Progenitor cell of endocrine pancreas (in vitro differentiated cells): ENCODE measurements at regions not wholly inside any gene's neighbourhood (a gene's known extent, or its start where the extent isn't known, plus 50 kb on each side); places are given as distances from the start of the nearest gene placed in this dataset.
"Not testable (repeated sequence)": the region's sequence is repeated elsewhere in the genome, so short reads cannot be mapped to it uniquely, and the experiment has no call there.

Source experiments
- DNase-seq: peaks from one replicate; pipeline ENCODE4 v3.0.0; 2021; ENCODE audit warnings: low spot score; ENCODE audit not compliant: unreplicated experiment
- H3K27ac Mint-ChIP-seq: 2 replicates; pipeline ENCODE4 v1.8.0; 2021; ENCODE audit warnings: mild to moderate bottlenecking, moderate library complexity, mixed read lengths
- H3K27me3 Mint-ChIP-seq: 2 replicates; pipeline ENCODE4 v1.8.0; 2021; ENCODE audit warnings: mixed read lengths
- H3K36me3 Mint-ChIP-seq: 2 replicates; pipeline ENCODE4 v1.8.0; 2022; ENCODE audit warnings: mixed read lengths; ENCODE audit not compliant: insufficient read depth
- H3K4me1 Mint-ChIP-seq: 2 replicates; pipeline ENCODE4 v1.8.0; 2021; ENCODE audit warnings: low read depth, mixed read lengths
- H3K4me3 Mint-ChIP-seq: 2 replicates; pipeline ENCODE4 v1.8.0; 2021; ENCODE audit warnings: low read depth, mild to moderate bottlenecking, moderate library complexity, mixed read lengths
- H3K9me3 Mint-ChIP-seq: 2 replicates; pipeline ENCODE4 v1.8.0; 2021; ENCODE audit warnings: low read depth, mixed read lengths
- TF ChIP-seq, protein P1 (sequence below): fragments of 200-600 bp; sonication (generic); IDR thresholded peaks from one replicate; pipeline ENCODE4 v1.5.0; 2021; ENCODE audit warnings: antibody characterized with exemption, mild to moderate bottlenecking; ENCODE audit not compliant: unreplicated experiment

DNA sequence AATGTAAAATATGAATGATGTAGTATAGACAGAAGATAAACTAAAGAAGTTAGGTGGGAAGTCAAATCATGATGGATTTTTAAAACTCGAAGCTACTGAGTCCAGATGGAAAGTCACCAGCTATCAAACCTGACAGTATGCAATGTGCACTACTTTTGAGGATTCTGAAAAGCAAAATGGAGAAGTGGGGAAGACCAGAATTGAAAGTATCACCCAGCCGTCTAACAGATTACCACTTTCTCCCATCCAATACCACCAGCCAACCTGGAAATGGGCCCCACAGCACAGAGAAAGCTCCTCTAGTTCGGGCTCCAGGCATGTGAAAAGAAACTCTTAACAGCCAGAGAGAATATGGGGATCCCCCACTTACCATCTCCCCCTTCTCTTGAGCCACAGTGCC, 67.9 kb upstream of the SRRM3 start:
- Mint-ChIP-seq H3K27ac (no peak overlapping the region), H3K36me3 (no peaks in the 10 kb centered on the region), H3K4me3 (no peak overlapping the region), H3K27me3 (peaks cover 36% of the 10 kb centered on the region), H3K4me1 (no peaks in the 10 kb centered on the region), H3K9me3 (no peaks in the 10 kb centered on the region)
- DNase-seq = no peak
- TF ChIP-seq, protein P1, sequence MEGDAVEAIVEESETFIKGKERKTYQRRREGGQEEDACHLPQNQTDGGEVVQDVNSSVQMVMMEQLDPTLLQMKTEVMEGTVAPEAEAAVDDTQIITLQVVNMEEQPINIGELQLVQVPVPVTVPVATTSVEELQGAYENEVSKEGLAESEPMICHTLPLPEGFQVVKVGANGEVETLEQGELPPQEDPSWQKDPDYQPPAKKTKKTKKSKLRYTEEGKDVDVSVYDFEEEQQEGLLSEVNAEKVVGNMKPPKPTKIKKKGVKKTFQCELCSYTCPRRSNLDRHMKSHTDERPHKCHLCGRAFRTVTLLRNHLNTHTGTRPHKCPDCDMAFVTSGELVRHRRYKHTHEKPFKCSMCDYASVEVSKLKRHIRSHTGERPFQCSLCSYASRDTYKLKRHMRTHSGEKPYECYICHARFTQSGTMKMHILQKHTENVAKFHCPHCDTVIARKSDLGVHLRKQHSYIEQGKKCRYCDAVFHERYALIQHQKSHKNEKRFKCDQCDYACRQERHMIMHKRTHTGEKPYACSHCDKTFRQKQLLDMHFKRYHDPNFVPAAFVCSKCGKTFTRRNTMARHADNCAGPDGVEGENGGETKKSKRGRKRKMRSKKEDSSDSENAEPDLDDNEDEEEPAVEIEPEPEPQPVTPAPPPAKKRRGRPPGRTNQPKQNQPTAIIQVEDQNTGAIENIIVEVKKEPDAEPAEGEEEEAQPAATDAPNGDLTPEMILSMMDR = no peak

DNA sequence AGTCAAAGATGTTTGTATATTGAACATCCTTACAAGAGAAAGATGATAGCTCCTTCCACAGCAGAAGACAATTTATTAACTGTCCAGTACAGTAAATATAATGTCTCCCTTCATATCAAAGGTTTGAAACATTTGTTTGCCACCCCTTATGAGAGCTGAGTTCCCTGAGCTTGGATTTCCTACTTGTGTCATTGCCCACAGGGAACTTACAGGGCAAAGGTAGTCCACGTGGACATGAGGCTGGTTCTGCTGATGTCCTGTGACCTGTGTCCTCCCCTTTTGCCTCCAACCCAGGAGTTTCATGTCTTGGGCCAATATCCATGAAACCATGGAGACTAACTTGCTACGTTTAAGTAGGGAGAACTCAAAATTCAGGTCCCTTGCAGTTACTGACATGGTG, 66.4 kb upstream of the SRRM3 start:
- DNase-seq, H3K27ac Mint-ChIP-seq, H3K4me3 Mint-ChIP-seq, H3K9me3 Mint-ChIP-seq, H3K4me1 Mint-ChIP-seq, H3K36me3 Mint-ChIP-seq: not testable (repeated sequence)
- peaks cover 30% of the 10 kb centered on the region for H3K27me3 Mint-ChIP-seq

DNA sequence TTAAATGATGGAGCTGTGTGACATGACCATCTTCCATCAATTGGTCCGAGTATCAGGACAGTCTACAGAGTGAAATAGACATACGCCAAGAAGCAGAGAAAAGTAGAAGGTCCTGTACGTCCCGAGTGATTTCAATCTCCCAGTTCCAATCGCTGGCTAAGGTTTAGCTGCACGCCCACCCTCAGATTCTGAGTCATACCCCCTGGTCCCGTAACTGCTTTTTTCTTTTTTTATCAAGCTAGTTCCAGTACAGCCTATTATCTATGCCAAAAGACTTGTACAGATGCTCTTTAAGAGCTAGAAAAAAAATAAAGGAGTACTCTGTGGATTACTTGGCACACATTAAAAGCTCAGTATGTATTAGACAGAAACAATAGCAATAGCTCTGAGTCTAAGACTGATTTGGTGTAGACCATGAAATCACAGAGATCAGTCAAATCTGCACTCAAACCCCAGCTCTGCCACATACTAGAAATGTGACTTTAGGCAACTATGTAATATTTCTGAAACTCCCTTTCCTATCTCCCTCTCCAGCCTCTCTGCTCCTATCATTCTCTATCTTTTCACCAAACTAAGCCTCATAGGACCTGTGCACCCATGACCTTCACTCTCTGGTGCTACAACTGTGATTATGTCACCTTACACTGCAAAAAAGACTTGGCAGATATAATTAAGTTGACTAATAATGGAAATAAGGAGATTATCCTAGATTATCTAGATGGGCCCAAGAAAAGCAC, 63.0 kb upstream of the SRRM3 start:
- not testable (repeated sequence) for H3K27ac Mint-ChIP-seq, H3K4me3 Mint-ChIP-seq, H3K36me3 Mint-ChIP-seq, H3K9me3 Mint-ChIP-seq, H3K4me1 Mint-ChIP-seq, DNase-seq
- peaks cover 21% of the 10 kb centered on the region for H3K27me3 Mint-ChIP-seq

DNA sequence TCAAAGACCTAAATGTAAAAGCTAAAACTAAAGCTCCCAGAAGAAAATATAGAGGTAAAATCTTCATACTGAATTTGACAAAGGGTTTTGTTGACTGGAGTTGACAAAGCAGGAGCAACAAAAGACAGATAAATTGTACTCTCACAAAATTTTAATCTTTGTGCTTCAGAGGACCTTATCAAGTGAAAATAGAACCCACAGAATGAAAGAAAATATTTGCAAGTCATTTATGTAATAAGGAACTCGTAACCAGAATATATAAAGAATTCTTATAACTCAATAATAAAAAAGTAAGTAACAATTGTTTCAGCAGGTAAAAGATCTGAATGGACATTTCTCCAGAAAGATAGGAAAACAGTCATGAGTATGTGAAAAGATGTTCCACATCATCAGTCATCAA, 62.0 kb upstream of the SRRM3 start:
- no peaks in the 10 kb centered on the region for H3K9me3 Mint-ChIP-seq
- no peaks in the 10 kb centered on the region for H3K4me1 Mint-ChIP-seq
- no peak overlapping the region for H3K27ac Mint-ChIP-seq
- TF ChIP-seq, protein P1 = no peak
- peaks cover 16% of the 10 kb centered on the region for H3K27me3 Mint-ChIP-seq
- no peak for DNase-seq
- no peak overlapping the region for H3K4me3 Mint-ChIP-seq
- H3K36me3 Mint-ChIP-seq = no peaks in the 10 kb centered on the region

DNA sequence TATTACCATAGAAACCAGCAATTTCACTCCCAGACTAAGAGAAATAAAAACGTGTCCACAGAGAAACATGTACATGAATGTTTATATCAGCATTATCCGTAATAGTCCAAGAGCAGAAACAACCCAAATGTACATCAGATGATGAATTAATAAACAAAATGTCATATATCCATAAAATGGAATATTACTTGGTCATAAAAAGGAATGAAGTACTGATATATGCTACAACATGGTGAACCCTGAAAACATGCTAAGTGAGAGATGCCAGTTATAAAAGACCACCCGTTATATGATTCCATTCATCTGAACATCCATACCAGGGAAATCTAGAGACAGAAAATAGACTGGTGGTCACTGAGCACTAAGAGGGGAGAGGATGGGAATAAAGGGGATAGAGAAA, 61.4 kb upstream of the SRRM3 start:
- not testable (repeated sequence) for H3K27ac Mint-ChIP-seq, DNase-seq

GRCh38 chr7:76142861-76143260, 58.8 kb upstream of the SRRM3 start:
- Mint-ChIP-seq H3K27ac (no peak overlapping the region), H3K9me3 (no peaks in the 10 kb centered on the region), H3K4me3 (no peak overlapping the region), H3K36me3 (no peaks in the 10 kb centered on the region), H3K4me1 (no peaks in the 10 kb centered on the region), H3K27me3 (peaks cover 8% of the 10 kb centered on the region)
- DNase-seq = no peak
- TF ChIP-seq, protein P1 = no peak

More for the DNA sequence above, 61.4 kb upstream of the SRRM3 start:
- not testable (repeated sequence) for H3K4me1 Mint-ChIP-seq, H3K9me3 Mint-ChIP-seq, H3K36me3 Mint-ChIP-seq, H3K4me3 Mint-ChIP-seq
- H3K27me3 Mint-ChIP-seq = peaks cover 12% of the 10 kb centered on the region

GRCh38 chr7:76144664-76145270, 56.9 kb upstream of the SRRM3 start:
- H3K4me1 Mint-ChIP-seq, DNase-seq, H3K36me3 Mint-ChIP-seq, H3K4me3 Mint-ChIP-seq, H3K27me3 Mint-ChIP-seq, H3K9me3 Mint-ChIP-seq, H3K27ac Mint-ChIP-seq: not testable (repeated sequence)
